VCaP (cell line): ENCODE measurements at regions not wholly inside any gene's neighbourhood (a gene's known extent, or its start where the extent isn't known, plus 50 kb on each side); places are given as distances from the start of the nearest gene placed in this dataset.

ENCODE experiments used
- H3K27ac ChIP-seq: fragments of 450-650 bp; 2 replicates; pipeline ENCODE4 v1.5.1; 2017
- TF ChIP-seq, protein P1 (sequence below): fragments of 450-650 bp; conservative IDR thresholded peaks from 2 replicates; pipeline ENCODE4 v1.5.1; 2017; ENCODE audit warnings: mild to moderate bottlenecking, moderate library complexity

DNA sequence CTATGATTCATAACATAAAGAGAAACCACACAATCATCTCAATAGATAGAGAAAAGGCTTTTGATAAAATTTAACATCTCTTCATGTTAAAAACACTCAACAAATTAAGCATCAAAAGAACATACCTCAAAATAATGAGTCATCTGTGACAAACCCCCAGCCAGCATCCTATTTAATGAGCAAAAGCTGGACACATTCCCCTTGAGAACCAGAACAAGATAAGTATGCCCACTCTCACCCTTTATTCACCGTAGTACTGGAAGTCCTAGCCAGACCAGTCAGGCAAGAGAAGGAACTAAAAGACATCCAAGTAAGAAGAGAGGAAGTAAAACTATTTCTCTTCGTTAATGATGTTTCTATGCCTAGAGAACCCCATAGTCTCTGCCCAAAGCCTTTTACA, 507.2 kb downstream of the PABPC4L start:
- no peak overlapping the region for H3K27ac ChIP-seq
- TF ChIP-seq, protein P1, sequence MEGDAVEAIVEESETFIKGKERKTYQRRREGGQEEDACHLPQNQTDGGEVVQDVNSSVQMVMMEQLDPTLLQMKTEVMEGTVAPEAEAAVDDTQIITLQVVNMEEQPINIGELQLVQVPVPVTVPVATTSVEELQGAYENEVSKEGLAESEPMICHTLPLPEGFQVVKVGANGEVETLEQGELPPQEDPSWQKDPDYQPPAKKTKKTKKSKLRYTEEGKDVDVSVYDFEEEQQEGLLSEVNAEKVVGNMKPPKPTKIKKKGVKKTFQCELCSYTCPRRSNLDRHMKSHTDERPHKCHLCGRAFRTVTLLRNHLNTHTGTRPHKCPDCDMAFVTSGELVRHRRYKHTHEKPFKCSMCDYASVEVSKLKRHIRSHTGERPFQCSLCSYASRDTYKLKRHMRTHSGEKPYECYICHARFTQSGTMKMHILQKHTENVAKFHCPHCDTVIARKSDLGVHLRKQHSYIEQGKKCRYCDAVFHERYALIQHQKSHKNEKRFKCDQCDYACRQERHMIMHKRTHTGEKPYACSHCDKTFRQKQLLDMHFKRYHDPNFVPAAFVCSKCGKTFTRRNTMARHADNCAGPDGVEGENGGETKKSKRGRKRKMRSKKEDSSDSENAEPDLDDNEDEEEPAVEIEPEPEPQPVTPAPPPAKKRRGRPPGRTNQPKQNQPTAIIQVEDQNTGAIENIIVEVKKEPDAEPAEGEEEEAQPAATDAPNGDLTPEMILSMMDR = no peak

GRCh38 chr4:133683967-133684366, 517.6 kb downstream of the PABPC4L start:
- no peak overlapping the region for H3K27ac ChIP-seq
- TF ChIP-seq, protein P1 = no peak

DNA sequence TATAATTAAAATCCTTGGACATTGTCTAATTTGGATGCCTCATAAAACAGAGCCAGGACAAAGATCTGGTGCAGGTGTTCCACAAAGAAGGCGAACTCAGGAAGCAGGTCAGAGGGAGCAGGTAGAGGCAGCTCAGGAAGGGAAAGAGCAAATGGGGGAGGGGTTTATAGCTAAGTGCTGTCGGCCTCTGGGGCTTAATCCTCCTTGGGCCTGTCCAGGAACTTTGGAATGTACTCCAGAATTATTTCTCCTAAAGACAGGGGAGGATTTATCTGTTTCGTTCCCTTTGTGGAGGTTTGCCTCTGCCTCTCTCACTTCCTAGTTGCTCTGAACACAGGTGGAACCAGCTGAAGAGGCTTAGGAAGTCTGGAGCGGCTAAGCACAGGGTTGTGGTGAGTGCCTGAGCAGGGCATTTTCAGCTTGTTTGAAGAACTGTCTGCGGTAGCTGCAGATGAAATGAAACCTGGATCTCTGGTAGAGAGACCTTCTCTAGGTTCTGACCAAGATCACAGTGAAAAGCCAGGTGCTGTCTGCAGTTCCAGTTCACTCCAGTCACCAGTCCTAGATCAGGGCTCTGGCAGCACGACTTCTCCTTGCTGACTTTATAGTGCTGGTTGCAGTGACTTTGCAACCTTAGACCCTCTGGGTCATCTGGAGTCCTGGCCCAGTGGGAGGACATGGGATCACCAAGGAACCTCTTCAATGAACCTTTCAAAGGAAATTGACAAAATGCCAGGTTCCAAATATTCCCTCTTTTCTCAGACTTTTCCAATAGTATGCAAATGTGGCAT, 519.2 kb downstream of the PCDH10 start:
- TF ChIP-seq, protein P1 = no peak
- H3K27ac ChIP-seq = no peak overlapping the region

- TF ChIP-seq, protein P1 = no peak
- H3K27ac ChIP-seq = no peak overlapping the region
Observed at GRCh38 chr4:133647206-133647605, 498.1 kb downstream of the PCDH10 start.

DNA sequence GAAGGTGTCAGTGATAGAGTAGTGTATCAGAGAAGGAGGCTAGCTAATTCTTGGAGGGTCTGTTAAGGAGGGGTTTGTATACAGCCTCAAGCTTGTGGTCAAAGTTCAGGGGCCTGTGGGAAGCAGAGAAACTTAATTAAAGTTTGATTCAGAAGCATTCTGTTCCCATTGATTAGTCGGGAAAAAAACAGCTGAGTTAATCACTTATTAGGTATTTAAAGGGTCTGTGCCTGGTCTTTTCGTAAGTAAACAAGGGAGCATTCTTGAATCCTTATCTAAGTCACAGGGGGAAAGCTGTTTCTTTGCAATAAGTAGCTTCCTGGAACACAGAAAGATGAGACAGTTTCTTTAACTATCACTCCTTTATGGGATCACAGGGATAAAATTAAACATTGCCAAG, 492.1 kb downstream of the PCDH10 start:
- TF ChIP-seq, protein P1 = no peak
- no peak overlapping the region for H3K27ac ChIP-seq

- TF ChIP-seq, protein P1 = no peak
- H3K27ac ChIP-seq = no peak overlapping the region
Observed at GRCh38 chr4:133638751-133639150, 489.7 kb downstream of the PCDH10 start.

GRCh38 chr4:133637161-133637560, 488.1 kb downstream of the PCDH10 start:
- no peak overlapping the region for H3K27ac ChIP-seq
- TF ChIP-seq, protein P1 = no peak
